GM23248 (cell line): ENCODE measurements at regions not wholly inside any gene's neighbourhood (a gene's known extent, or its start where the extent isn't known, plus 50 kb on each side); places are given as distances from the start of the nearest gene placed in this dataset.

Source experiments
- DNase-seq: peaks from one replicate; pipeline ENCODE4 v3.0.0-alpha.2; 2015
- H2AFZ ChIP-seq: fragments of 200-600 bp; sonication (generic); 2 replicates; pipeline ENCODE4 v1.6.1; 2016; ENCODE audit warnings: antibody characterized with exemption
- H3F3A ChIP-seq: fragments of 200-600 bp; sonication (generic); 2 replicates; pipeline ENCODE4 v1.6.1; 2016; ENCODE audit warnings: mild to moderate bottlenecking, antibody characterized with exemption, mixed run types; ENCODE audit not compliant: insufficient read depth
- H3K27ac ChIP-seq: fragments of 200-600 bp; sonication (generic); 2 replicates; pipeline ENCODE4 v1.5.1; 2016; ENCODE audit warnings: mild to moderate bottlenecking
- H3K27me3 ChIP-seq: fragments of 200-600 bp; sonication (generic); replicated peaks from 2 replicates; pipeline ENCODE4 v1.6.1; 2016; ENCODE audit warnings: mild to moderate bottlenecking; ENCODE audit not compliant: insufficient read depth
- H3K36me3 ChIP-seq: fragments of 200-600 bp; sonication (generic); 2 replicates; pipeline ENCODE4 v1.6.1; 2016; ENCODE audit warnings: low read depth, mild to moderate bottlenecking
- H3K4me1 ChIP-seq: fragments of 200-600 bp; sonication (generic); 2 replicates; pipeline ENCODE4 v1.6.1; 2016; ENCODE audit warnings: mild to moderate bottlenecking; ENCODE audit not compliant: insufficient read depth
- H3K4me2 ChIP-seq: fragments of 200-600 bp; sonication (generic); one replicate; pipeline ENCODE4 v1.6.1; 2016; ENCODE audit warnings: mild to moderate bottlenecking; ENCODE audit not compliant: unreplicated experiment
- H3K4me3 ChIP-seq: fragments of 200-600 bp; sonication (generic); 2 replicates; pipeline ENCODE4 v1.5.1; 2016; ENCODE audit warnings: mild to moderate bottlenecking
- H3K79me2 ChIP-seq: fragments of 200-600 bp; sonication (generic); 2 replicates; pipeline ENCODE4 v1.6.1; 2016; ENCODE audit warnings: mild to moderate bottlenecking; ENCODE audit not compliant: insufficient read depth
- H3K9ac ChIP-seq: fragments of 200-600 bp; sonication (generic); 2 replicates; pipeline ENCODE4 v1.6.1; 2016; ENCODE audit warnings: mild to moderate bottlenecking
- H3K9me2 ChIP-seq: fragments of 200-600 bp; sonication (generic); 2 replicates; pipeline ENCODE4 v1.6.1; 2016; ENCODE audit warnings: mixed run types, mild to moderate bottlenecking, moderate library complexity; ENCODE audit not compliant: insufficient read depth
- H3K9me3 ChIP-seq: fragments of 200-600 bp; sonication (generic); one replicate; pipeline ENCODE4 v1.6.1; 2017; ENCODE audit warnings: low read depth
- H4K20me1 ChIP-seq: fragments of 200-600 bp; sonication (generic); 2 replicates; pipeline ENCODE4 v1.6.0; 2016; ENCODE audit not compliant: insufficient read depth
- EZH2 ChIP-seq: fragments of 200-600 bp; sonication (generic); IDR thresholded peaks from 2 replicates; pipeline ENCODE4 v1.6.1; 2018; ENCODE audit warnings: antibody characterized with exemption, mild to moderate bottlenecking; ENCODE audit not compliant: insufficient read depth, poor library complexity, severe bottlenecking
- EZH2phosphoT487 ChIP-seq: fragments of 200-600 bp; sonication (generic); IDR thresholded peaks from 2 replicates; pipeline ENCODE4 v1.6.1; 2018; ENCODE audit warnings: antibody characterized with exemption, moderate library complexity, mild to moderate bottlenecking, low read depth; ENCODE audit not compliant: insufficient read depth
- WGBS, 2 experiments: methylation state at CpG; one replicate each; pipeline ENCODE4 v1.1.6; 2015 to 2017; ENCODE audit warnings: low lambda C conversion rate in 2 of 2, low coverage in 1 of 2; ENCODE audit errors: missing lambda C conversion rate in 2 of 2; 5-methylcytosine and 5-hydroxymethylcytosine counted together
- in situ Hi-C: fragments of 300-500 bp; cut with MboI; formaldehyde crosslinking; loops from 2 replicates; pipeline ENCODE4 v1.15.0; 2020

GRCh38 chr12:46675736-46676135 lies 150.1 kb downstream of the SLC38A4 start:
- H3K36me3 ChIP-seq: no peaks in the 10 kb centered on the region
- H4K20me1 ChIP-seq: no peaks in the 10 kb centered on the region
- peak overlapping the region; percentile 20 for H3K27ac ChIP-seq
- peak overlapping the region; percentile 56 for H3K9ac ChIP-seq
- H3K79me2 ChIP-seq: no peaks in the 10 kb centered on the region
- 36 to 39% methylated on average over 11 of the region's 11 CpGs for WGBS, 2 experiments
- DNase-seq: peak; percentile 72
- peaks cover 8% of the 10 kb centered on the region; the same call in 1 of the 2 replicates for H3F3A ChIP-seq
- in situ Hi-C loops: loop anchor here (10.0 kb wide), 1 partner anchor 339 kb away; no protein-coding TSS in a partner anchor
- no peak for TF ChIP-seq EZH2phosphoT487
- TF ChIP-seq EZH2: no peak
- H3K9me3 ChIP-seq: no peaks in the 10 kb centered on the region
- no peaks in the 10 kb centered on the region for H3K27me3 ChIP-seq
- H3K4me3 ChIP-seq: 0 out of 2 replicates have a peak overlapping the region, but pooled peaks have one; percentile 47
- peaks cover 47% of the 10 kb centered on the region for H3K4me1 ChIP-seq
- H3K9me2 ChIP-seq: no peaks in the 10 kb centered on the region
- peak overlapping the region; percentile 73 for H2AFZ ChIP-seq
- peak overlapping the region; percentile 61 for H3K4me2 ChIP-seq

GRCh38 chr12:46674800-46675199 lies 151.0 kb downstream of the SLC38A4 start:
- in situ Hi-C loops: loop anchor here (5.0 to 10.0 kb wide), 2 partner anchors 258 to 340 kb away; no protein-coding TSS in a partner anchor

GRCh38 chr12:46674129-46674528 lies 151.7 kb downstream of the SLC38A4 start:
- in situ Hi-C loops: loop anchor here (5.0 to 10.0 kb wide), 2 partner anchors 258 to 341 kb away; no protein-coding TSS in a partner anchor

More at GRCh38 chr12:46674800-46675199, 151.0 kb downstream of the SLC38A4 start:
- Histone ChIP-seq H3K9me2 (no peaks in the 10 kb centered on the region), H3F3A (peaks cover 8% of the 10 kb centered on the region; the same call in 1 of the 2 replicates), H3K4me2 (no peak overlapping the region), H3K27ac (no peak overlapping the region), H4K20me1 (no peaks in the 10 kb centered on the region), H3K4me3 (no peak overlapping the region), H3K4me1 (peaks cover 47% of the 10 kb centered on the region), H3K79me2 (no peaks in the 10 kb centered on the region), H3K36me3 (no peaks in the 10 kb centered on the region), H3K27me3 (no peaks in the 10 kb centered on the region), H3K9me3 (no peaks in the 10 kb centered on the region), H2AFZ (peak overlapping the region; percentile 74), H3K9ac (peak overlapping the region; percentile 56; the same call in 1 of the 2 replicates)
- DNase-seq: peak; percentile 42
- TF ChIP-seq EZH2phosphoT487 (no peak), EZH2 (no peak)
- 53 to 59% methylated on average over 4 of the region's 4 CpGs for WGBS, 2 experiments

GRCh38 chr12:46671102-46671501 lies 154.7 kb downstream of the SLC38A4 start:
- Histone ChIP-seq H3F3A (peaks cover 9% of the 10 kb centered on the region; the same call in 1 of the 2 replicates), H3K36me3 (no peaks in the 10 kb centered on the region), H3K4me1 (peaks cover 38% of the 10 kb centered on the region), H3K9me3 (no peaks in the 10 kb centered on the region), H4K20me1 (no peaks in the 10 kb centered on the region), H3K4me2 (no peak overlapping the region), H3K9me2 (no peaks in the 10 kb centered on the region), H3K27ac (no peak overlapping the region), H3K79me2 (peaks cover 5% of the 10 kb centered on the region; the same call in 1 of the 2 replicates), H3K4me3 (no peak overlapping the region), H3K27me3 (no peaks in the 10 kb centered on the region), H2AFZ (0 out of 2 replicates have a peak overlapping the region, but pooled peaks have one; percentile 14), H3K9ac (no peak overlapping the region)
- TF ChIP-seq EZH2 (no peak), EZH2phosphoT487 (no peak)
- in situ Hi-C loops: loop anchor here (5.0 to 10.0 kb wide), 2 partner anchors 261 to 344 kb away; no protein-coding TSS in a partner anchor
- 23 to 46% methylated on average over 2 of the region's 2 CpGs for WGBS, 2 experiments
- no peak for DNase-seq

More at GRCh38 chr12:46674129-46674528, 151.7 kb downstream of the SLC38A4 start:
- H3K27ac ChIP-seq: no peak overlapping the region
- TF ChIP-seq EZH2 (no peak), EZH2phosphoT487 (no peak)
- H3K79me2 ChIP-seq: no peaks in the 10 kb centered on the region
- H3K9me2 ChIP-seq: no peaks in the 10 kb centered on the region
- 96 to 100% methylated on average over 1 of the region's 1 CpG for WGBS, 2 experiments
- peaks cover 8% of the 10 kb centered on the region; the same call in 1 of the 2 replicates for H3F3A ChIP-seq
- no peaks in the 10 kb centered on the region for H4K20me1 ChIP-seq
- no peak overlapping the region for H3K4me3 ChIP-seq
- DNase-seq: no peak
- H3K9me3 ChIP-seq: no peaks in the 10 kb centered on the region
- 0 out of 2 replicates have a peak overlapping the region, but pooled peaks have one; percentile 9 for H2AFZ ChIP-seq
- no peaks in the 10 kb centered on the region for H3K36me3 ChIP-seq
- H3K27me3 ChIP-seq: no peaks in the 10 kb centered on the region
- no peak overlapping the region for H3K4me2 ChIP-seq
- no peak overlapping the region for H3K9ac ChIP-seq
- peaks cover 47% of the 10 kb centered on the region for H3K4me1 ChIP-seq
